ENCODE measurements at regions not wholly inside any gene's neighbourhood (a gene's known extent, or its start where the extent isn't known, plus 50 kb on each side); places are given as distances from the start of the nearest gene placed in this dataset.

GRCh38 chr20:63129376-63129965 is 86.5 kb downstream of the YTHDF1 start:
- H3K27ac ChIP-seq, result no peak overlapping the region
- H3K36me3 ChIP-seq, result no peaks in the 10 kb centered on the region
- no peaks in the 10 kb centered on the region for H3K9me3 ChIP-seq
- H3K27me3 ChIP-seq, result peaks cover 4 to 92% (median 74%) of the 10 kb centered on the region in 7 donors
- ATAC-seq (no peak), DNase-seq (peak in 1 of 2 donors; percentile 1)
- intact Hi-C loops (cut with DNase I), result no loop called here
- whole genome bisulfite sequencing, 2 donors, result 75 to 78% methylated on average over 9 of the region's 9 CpGs
- H3K4me3 ChIP-seq, result no peak overlapping the region
- no peaks in the 10 kb centered on the region for H3K4me1 ChIP-seq
- no peak for TF ChIP-seq CTCF (IDR thresholded peaks at IDR 0.05)

GRCh38 chr20:63128956-63129355 is 87.0 kb downstream of the YTHDF1 start:
- no peak for ATAC-seq
- Histone ChIP-seq H3K4me1 (no peaks in the 10 kb centered on the region), H3K4me3 (no peak overlapping the region), H3K27ac (no peak overlapping the region), H3K27me3 (peaks cover 4 to 93% (median 79%) of the 10 kb centered on the region in 7 donors), H3K36me3 (no peaks in the 10 kb centered on the region), H3K9me3 (no peaks in the 10 kb centered on the region)
- TF ChIP-seq CTCF (IDR thresholded peaks at IDR 0.05), result no peak
- intact Hi-C loops (cut with DNase I), result no loop called here
- WGBS, 2 donors, result 81% methylated on average over 17 of the region's 17 CpGs
- peak in 1 of 2 donors; percentile 1 for DNase-seq

GRCh38 chr20:63128367-63128766 is 87.6 kb downstream of the YTHDF1 start:
- DNase-seq (peak in 1 of 2 donors; percentile 4), ATAC-seq (no peak)
- Histone ChIP-seq H3K36me3 (no peaks in the 10 kb centered on the region), H3K27me3 (peaks cover 4 to 94% (median 79%) of the 10 kb centered on the region in 7 donors), H3K4me3 (no peak overlapping the region), H3K27ac (no peak overlapping the region), H3K4me1 (no peaks in the 10 kb centered on the region), H3K9me3 (peaks cover 0 to 2% (median 0%) of the 10 kb centered on the region in 11 donors)
- TF ChIP-seq CTCF (IDR thresholded peaks at IDR 0.05), result no peak
- intact Hi-C loops (cut with DNase I), result no loop called here
- WGBS, 2 donors, result 92 to 93% methylated on average over 30 of the region's 30 CpGs

- no peak for TF ChIP-seq CTCF (IDR thresholded peaks at IDR 0.05)
- 54 to 58% methylated on average over 21 of the region's 21 CpGs for WGBS, 2 donors
- intact Hi-C loops (cut with DNase I), result no loop called here
- Histone ChIP-seq H3K9me3 (peaks cover 0 to 7% (median 0%) of the 10 kb centered on the region in 11 donors), H3K27ac (no peak overlapping the region), H3K4me3 (no peak overlapping the region), H3K36me3 (no peaks in the 10 kb centered on the region), H3K27me3 (peaks cover 4 to 90% (median 79%) of the 10 kb centered on the region in 7 donors), H3K4me1 (no peaks in the 10 kb centered on the region)
- DNase-seq (peak in 1 of 2 donors; percentile 1), ATAC-seq (no peak)
These were observed 88.1 kb downstream of the YTHDF1 start for GRCh38 chr20:63127700-63128364.

All from heart right ventricle (tissue), 16 donors.